Activated CD8-positive, alpha-beta memory T cell treated with anti-CD3 and anti-CD28 coated beads for 48 hours (primary cell): ENCODE measurements at regions not wholly inside any gene's neighbourhood (a gene's known extent, or its start where the extent isn't known, plus 50 kb on each side); places are given as distances from the start of the nearest gene placed in this dataset.
A peak's percentile ranks its signal among the peaks of the same experiment; 100 is the strongest.
"Not testable (repeated sequence)": the region's sequence is repeated elsewhere in the genome, so short reads cannot be mapped to it uniquely, and the experiment has no call there.

ENCODE experiments used
- DNase-seq, 3 experiments: peaks; one replicate each; pipeline ENCODE4 v3.0.0-alpha.2; 2020; ENCODE audit warnings: low read depth in 2 of 3, low spot score in 2 of 3

DNA sequence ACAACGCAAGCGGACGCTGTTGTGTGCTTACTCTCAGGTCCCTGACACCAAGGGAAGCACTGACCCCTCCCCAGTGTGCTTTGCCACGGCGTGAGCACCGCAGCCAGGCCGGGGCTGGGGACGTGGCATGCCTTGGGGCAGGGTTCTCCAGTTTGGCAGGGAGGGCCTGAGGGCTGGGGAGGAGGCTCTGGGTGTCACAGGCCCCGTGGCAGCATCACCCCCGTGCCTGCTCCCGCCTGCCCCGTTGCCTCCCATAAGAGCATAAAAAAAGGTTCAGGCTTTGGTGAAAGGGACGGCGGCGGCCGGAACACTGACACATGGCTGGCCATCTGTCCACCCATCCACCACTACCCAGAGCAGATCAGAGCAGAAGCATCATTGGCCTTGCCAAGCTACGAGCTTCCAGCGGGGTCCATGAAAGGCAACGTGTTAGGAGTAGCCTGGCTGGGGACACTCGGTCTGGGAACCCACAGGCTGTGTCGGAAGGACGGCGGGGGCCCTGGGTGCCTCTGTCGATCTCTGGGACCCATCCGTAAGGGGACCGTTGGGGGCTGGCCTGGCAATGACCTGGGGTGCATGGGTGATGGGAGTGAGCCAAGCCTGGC, 183.0 kb downstream of the IGLL1 start:
- no peak for DNase-seq

DNA sequence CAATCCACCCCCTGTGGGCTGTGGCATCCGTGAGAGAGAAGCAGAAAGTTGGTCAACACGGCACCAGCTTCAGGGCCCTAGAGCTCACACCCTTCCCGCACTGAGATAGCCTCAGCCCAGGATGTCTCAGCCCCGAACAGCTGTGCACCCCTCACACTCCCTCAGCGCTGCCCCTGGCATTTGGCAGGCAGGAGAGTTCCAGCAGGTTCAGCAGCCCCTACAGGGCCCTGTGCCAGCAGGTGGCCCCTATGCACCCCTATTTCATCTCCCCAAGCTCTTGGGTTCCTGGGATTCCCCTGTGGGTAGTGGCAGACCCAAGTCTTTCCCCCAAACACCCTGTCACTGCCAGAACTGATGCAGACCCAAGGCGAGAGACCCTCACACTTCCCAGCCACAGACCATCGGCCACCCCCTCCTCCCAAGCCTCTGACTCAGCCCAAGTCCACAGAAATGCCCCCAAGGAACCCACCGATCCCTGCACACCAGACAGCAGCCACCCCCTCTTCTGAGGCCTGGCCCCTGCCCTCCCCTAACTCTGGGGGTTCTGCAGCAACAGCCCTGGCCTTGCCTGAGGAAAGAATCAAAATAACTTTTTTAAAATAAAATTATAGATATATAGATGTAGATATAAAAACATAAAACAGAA, 183.6 kb downstream of the IGLL1 start:
- no peak for DNase-seq

DNA sequence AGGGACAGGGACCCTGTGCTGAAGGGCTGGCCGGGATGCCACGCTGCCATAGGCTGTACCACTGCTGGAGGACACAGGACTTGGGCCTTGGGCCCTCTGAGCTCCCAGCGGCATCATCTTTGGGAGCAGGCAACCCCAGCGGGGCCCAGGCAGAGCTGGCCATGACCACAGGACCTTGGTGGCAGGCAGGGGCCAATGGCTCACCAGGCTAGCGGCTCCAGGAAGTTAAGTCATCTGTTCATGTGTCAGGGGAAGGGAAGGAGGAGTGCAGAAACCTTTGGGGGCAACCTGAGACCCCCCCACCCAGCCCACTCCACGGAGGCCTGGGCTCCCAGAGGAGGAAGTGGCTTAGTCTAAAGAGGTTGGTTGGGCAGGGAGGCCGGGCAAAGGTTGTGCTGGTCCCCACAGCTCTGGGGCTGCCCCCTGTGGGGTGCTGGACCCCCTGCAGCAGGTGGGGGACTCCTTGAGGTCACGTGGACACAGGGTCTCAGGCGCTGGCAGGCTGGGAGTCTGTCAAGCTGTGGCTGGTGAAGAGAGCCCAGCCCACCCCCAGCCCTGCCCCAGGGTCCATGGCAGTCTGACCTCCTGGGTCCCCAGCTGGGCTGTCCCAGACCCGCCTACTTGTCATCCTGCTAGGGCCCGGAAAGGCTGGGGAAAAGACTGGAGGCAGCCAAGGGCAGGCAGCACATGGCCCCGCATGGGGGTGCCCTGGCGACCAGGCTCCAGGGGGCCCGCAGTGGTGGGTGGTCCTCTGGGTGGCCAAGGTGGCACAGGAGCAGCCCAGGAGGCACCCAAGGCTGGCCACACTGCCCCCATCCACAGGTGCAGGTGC, 184.3 kb downstream of the IGLL1 start:
- DNase-seq, result no peak

DNA sequence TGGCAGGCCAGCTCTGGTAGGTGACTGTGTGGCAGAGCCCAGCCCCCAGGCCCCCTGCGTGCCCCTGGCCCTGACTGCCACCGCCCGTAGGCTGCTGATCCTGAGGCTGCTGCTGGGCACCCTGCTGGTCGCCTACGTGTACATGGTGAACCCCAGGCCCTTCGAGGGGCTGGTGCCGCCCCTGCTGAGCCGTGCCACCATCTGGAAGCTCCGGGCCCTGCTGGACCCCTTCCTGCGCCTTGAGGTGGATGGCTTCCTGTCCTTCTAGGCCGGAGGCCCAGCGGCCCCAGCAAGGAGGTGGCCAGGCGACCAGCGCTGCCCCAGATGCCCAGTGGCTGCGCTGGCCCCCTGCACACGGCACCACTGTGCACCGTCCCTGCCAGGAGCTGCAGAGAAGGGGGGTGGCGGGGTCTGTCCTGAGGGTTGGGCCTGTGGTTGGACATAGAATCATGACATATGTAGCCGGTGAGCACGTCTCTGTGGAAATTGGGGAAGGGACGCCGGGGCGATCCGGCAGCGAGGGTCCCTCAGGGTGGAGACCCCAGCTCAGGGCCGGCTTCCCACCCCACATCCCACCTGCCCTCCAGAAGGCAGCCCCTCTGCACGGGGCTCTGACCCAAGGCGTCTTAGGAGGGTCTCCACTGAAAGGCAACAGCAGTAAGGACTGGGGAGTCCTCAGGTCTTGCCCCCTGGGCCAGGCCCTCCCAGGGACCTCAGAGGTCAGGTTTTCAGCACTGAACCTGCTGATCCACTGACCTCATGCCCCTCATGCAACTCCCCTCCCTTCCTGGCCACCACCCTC, 185.4 kb downstream of the IGLL1 start:
- DNase-seq, result no peak

DNA sequence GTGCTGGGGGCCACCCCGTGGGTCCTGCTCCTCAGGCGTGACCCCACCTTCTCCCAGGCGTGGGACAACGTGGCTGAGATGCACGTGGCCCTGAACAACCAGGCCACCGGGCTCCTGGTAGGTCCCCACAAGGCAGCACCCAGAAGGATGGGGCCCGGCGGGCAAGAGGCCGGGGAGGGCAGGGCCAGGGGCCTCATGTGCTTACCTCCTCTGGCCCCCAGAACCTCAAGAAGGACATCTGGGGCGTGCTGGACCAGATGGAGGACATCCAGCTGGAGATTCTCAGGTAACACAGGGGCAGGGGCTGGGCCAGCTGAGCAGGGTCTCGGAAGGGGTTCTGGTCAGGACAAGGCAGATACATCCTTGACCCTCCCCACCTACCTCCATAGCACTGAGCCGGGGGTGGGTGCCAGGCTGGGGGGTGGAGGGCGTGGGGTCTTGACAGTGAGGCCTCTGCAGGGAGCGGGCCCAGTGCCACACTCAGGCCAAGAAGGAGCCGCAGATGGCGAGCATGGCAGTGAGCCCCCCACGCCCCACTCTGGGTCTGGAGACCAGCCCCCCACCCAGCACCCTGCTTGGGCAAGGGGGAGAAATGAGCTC, 186.3 kb downstream of the IGLL1 start:
- DNase-seq, result no peak

DNA sequence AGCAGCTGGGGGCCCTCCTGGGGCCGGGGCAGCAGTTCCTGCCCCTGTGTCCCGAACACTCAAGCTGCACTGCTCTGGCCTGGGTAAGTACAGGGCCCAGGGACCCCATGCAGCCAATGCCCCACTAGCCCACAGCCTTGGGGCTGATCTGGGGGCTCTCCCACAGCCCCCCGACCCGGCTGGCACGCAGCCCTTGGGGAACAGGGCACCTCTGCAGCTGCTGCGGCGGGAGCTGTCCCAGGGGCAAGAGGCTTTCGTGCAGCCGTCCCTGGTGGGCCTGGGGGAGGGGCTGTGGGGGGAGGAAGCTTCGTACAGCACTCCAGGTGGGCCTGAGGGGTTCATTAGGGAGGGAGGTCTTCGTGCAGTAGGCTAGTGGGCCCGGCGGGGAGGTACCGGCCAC, 186.9 kb downstream of the IGLL1 start:
- not testable (repeated sequence) for DNase-seq

DNA sequence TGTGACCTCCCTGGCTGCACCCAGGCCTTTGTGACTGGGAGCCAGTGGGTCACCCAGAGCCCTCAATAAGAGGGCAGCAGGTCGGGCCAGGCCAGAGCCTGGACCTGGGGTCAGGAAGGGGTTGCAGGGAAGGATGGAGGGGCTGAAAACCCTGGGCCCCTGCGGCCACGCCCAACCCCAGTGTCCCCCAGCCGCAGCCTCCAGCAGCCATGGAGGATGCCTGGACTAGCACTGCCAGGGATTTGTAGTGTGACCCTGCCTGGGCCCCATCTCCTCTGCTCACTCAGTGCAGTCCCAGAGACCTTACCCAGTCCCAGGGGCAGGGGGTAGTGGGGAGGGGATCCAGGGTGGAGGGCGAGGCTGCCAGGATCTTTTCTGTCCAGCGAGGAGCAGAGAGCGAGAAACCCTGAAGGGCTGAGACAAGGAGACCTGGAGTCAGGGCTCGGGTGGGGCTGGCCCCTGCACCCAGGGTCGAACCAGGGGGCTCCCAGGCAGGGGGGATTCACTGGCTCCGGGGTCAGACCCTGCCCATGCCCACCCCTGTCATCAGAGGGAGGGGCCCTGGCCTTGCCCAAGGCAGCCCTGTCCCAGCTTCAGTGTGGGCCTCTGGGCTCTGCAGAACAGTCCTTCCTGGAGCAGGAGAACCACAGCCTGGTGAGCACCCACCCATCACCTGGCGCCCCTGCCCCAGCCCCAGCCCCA, 187.5 kb downstream of the IGLL1 start:
- no peak for DNase-seq

DNA sequence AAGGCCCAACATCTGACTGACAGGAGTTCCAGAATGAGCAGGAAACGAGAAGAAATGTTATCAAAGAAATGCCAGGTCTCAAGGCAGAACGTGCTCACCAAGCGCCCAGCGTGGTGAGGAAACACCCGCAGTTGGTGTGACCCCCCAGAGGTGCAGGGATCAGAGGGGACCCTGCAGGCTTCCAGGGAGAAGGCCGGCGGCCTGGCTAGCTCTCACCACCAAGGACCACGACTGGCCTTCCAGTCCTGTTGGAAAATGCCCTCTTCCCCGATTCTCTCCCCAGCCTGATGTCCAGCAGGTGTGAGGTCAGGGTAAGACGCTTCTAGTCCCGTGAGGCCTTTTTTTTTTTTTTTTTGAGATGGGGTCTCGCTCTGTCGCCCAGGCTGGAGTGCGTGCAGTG, 189.1 kb downstream of the IGLL1 start:
- no peak for DNase-seq

DNA sequence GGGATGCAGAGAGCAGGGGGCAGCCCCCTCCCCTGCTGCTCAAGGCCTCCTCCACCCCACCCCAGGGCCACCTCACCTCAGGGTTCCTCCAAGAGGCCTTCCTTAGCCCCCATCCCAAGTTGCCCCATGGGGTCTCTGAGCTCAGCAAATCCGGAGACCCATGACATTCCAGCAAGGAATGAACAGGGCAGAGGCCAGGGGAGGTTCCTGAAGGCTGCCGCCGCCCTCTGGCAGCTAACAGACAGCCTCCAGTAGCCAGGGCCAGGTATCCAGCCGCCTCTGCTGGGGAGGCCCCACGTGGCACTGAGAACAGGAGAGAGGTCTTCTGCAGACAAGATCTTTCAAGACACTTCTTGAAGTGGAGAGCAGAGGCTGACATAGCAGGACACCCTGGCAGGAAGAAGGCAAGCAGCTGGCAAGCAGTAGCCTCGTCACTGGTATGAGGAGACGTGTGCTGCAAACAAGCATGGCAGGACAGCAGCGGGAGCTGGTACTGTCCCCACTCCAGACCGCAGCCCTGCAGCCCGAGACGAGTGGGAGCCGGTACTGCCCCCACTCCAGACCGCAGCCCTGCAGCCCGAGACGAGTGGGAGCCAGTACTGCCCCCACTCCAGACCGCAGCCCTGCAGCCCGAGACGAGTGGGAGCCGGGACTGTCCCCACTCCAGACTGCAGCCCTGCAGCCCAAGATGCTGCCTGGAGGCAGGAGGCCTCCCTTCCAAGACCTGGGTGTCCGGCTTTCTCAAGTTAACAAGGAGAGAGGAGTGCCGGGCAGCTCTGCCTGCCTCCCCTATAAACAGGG, 190.6 kb downstream of the IGLL1 start:
- DNase-seq, result no peak

DNA sequence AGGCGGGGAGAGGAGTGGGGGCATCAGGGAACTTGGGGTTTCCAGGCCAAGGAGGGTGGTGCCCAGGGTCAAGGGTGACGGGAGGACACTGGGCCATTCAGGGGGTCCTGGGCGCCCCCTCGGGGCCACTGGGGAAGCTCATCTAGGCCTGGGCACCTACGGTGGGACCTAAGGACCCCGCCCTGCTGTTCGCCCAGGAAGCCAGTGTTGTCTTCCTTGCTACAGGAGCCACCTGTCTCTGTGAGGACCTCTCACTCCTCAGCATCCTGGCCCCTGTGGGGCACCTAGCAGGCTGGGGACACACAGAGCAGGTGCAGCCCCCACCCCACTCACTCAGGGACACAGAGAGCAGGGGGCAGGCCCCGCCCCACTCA, 191.6 kb downstream of the IGLL1 start:
- no peak for DNase-seq

DNA sequence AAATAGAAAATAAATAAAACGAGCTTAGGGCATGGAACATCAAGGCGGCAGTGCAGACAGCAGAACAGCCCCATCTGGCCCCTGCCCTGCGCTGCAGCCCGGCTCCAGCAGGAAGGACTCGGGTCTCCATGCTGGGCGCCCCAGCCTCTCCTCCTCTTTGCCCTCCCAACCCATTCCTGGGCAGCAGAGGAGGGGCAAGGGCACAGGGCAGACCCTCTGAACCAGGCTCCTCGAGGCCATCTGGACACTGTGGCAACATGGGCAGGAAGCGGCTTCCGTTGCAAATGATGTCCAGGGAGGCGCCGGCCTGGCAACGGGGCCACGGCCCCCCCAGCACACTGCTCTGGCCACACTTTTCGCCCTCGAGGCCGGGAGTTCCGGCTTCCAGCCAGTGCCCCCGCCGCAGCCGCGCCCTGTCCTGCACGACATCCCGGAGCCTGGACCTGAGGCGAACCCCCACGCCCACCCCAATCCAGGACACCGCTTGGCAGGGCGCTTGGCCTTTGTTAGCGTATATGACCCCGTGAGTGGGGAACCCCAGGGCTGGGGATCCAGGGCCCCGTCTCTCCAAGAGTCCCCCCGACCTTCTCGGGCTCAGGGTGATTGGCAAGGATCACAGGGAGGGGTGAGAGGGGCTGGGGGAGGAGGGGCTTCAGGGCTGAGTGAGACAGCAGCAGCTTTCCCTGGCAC, 192.1 kb downstream of the IGLL1 start:
- no peak for DNase-seq

DNA sequence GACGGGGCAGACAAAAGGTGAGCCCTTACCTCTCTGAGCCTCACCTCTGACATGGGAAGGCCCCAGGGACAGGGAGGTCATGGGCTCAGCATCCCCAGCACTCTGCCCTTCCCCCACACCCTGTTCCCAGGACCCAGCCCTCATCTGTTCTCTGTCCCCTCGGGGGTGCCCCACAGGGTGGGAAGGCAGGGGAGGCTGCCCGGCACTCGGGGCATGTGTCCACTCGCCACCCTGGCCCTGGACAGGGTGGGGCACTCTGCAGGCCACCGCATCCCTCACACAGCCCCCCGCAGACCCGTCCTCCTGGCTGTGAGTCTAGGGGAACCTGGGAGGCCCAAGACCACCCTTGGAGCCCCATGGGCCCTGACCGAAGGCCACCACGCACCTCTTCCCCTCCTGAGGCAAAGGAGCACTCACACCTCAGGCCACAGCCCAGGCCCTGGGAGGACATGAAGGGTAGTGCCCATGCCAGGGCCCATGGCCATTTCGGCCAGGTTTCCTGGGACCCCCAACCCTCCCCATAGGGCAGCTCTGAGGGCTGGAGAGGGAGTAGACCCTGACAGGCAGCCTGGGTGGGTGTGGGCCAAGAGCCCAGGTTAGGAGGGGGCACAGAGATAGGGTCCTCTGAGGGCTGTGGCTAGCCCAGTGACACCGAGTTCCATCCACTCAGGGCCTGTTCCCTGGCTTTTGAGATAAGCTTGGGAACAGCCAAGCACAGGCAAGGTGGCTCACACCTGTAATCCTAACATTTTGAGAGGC, 193.1 kb downstream of the IGLL1 start:
- no peak for DNase-seq

DNA sequence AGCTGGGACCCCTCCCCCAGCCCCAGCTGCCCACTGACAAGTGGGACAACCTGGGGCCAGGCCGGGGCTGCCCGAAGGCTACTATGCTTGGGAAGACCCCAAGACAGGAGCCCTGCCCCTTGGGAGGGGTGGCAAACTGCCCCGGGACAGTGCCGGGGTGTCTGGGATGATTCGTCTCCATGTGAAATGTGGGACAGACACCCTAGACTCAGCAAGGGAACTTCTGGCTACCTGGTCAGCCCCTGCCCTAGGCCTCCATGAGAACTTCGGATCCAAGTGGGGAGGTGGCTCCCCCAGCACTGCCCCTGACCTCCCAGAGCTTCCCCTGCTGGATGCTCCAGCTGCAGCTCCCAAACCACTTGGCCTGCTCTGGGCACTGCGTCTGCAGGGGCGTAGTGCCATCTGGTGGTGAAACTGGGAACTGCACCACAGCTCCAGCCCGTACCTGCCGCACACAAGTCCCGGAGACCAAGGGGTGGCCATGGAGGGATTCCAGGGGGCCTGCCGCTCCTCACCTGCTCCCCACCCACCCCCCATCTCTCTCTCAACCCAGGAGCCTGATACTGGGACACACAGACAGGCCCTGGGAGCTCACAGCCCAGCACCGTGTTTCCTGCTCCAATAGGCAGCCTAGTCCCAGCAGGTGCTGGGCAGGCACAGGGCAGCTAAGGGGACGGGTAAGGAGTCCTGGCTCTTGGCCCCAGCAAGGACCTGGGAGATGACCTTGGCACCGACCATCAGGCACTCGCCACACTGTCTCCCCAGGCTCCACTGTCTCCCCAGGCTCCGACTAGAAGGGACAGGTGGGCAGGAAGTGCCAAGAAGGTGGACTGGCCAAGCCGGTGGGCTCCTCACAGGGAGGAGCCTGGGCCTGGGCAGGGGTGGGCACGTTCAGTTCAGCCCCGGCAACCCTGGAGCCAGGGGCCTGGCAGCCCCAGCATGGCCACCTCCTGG, 194.1 kb downstream of the IGLL1 start:
- DNase-seq, result peak; percentile 66 to 89 (median 87)

DNA sequence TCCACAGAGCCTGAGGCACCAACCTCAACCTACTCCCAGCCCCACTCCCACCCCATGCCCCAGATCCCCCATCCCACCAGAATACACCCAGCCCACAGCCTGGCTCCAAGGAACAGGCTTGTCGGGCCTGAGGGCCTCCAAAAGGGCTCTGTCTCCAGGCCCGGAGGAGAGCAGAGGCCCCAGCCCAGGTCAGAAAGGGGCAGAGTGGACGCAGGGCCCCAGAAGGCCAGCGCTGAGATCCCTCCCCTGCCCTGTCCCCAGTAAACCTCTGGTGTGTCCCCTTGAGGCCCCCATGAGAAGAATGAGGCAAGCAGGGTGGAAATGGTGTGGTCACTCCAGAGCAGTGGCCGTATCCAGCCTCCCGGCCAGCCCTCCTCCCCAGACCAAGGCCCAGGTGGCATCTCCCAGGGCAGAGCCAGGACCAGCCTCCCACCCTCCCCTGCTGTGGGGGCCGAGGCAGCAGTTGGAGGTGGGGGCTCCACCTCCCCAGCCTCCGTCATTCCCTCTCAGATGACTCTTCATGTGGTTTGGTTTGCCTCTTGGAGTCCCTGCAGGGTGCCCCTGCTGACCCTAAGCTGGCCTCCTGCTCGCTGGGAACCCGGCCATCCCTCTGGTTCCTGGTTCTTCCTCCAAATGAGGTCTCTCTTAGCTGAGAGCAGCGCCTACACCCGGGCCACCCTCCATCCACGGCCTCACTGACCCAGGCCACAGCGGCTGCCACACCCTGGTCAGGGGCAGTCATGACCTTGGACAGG, 195.0 kb downstream of the IGLL1 start:
- DNase-seq, result no peak

DNA sequence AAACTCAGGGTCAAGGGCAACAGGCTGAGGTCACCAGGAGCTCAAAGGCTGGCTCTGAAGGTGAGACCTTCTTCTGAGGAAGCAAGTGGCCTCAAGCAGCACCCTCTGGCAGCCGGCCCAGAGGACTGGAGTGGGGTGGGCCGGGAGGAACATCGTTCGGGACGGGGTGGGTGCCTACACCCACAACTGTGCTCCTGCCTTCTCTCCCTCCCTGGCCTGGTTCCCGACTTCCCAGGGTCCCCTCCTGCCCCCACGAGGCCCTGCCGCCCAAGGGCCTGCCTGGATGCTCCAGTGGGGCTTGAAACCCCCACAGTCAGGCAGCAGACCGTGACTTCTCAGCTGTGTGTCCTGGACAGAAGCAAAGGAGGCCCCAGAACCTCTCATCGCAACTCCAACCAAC, 195.7 kb downstream of the IGLL1 start:
- DNase-seq, result no peak

DNA sequence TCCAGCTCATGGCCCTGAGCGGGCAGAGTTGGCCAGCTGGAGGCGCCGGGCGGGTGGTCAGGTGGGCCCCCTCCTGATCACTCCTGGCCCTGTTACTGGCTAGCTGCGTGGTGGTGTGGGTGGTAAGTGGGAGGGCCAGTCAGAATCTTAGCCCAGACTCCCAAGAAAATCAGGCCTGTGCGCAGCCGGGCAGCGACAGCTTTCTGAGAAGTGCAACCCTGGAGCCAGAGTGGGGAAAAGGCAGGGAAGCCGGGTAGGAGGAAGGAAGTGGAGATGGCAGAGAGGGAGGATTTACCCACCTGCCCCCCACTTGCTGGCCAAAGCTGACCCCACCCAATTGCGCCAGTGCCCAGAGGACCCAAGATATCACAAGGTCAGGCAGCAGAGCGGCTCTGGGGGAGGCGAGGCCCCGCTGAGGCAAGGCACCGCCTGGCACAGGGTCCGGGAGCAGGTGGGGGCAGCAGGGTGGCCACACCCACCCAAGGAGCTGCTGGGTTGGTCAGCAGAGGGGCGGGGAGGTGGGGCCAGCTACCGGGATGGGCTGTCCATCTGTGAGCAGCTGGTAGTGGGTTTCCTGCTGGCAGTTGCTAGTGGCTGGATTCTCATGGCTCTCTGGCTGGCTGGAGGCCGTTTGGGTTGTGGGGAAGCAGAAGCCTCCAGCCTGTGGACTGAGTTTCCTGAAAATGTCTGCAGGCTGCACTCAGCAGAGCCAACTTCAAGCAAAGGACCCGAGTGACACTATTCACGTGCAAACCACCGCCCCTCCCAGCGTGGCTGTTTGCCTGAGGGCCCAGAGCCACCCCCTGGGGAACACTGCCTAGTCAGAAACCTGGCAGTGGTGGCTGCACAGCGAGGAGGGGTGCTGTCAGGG, 196.4 kb downstream of the IGLL1 start:
- no peak for DNase-seq
